GM21390 (cell line): ENCODE measurements at regions not wholly inside any gene's neighbourhood (a gene's known extent, or its start where the extent isn't known, plus 50 kb on each side); places are given as distances from the start of the nearest gene placed in this dataset.
"Not testable (repeated sequence)": the region's sequence is repeated elsewhere in the genome, so short reads cannot be mapped to it uniquely, and the experiment has no call there.

Source experiments
- ATAC-seq: cut with Tn5 transposase; IDR thresholded peaks from one replicate; pipeline ENCODE4 v1.9.1; 2021; ENCODE audit not compliant: unreplicated experiment

GRCh38 chr12:75630091-75630490 is 118.7 kb upstream of the KRR1 start:
- ATAC-seq, result no peak

DNA sequence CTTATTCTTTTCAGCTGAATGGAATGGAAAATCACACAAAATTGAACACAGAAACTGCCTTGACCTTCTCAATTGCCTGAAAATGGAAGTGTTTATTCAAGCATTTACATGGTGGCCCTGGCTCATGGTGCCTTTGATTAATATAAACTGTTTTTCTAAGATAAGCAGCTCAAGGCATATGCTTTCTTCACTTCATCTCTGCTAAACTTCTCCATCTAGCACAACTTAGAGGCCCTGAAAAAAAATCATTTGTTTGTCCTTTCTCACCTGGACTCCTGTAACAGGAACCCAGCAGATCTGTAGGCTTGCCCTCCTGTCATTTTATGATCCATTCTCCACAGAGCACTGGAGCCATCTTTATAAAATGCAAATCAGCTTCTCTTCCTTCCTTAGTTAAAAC is 117.5 kb upstream of the KRR1 start:
- no peak for ATAC-seq

DNA sequence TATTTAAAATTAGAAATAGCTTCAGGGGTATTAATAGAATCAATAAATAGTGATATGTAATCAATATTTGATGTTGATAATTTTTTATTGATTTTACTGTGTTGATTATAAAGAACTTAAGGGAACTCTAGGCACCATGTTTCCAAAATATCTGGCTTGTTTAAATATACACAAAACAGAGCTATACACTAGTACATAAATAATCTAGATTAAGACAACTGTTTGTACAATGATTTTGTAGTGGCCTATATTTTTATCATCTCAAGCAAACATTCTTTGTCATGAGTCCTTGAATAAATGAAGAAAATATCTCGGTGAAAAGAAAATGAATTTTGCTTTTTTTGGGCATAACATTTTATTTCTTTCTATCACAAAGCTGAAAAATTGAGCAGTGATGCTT is 117.1 kb upstream of the KRR1 start:
- ATAC-seq, result no peak

DNA sequence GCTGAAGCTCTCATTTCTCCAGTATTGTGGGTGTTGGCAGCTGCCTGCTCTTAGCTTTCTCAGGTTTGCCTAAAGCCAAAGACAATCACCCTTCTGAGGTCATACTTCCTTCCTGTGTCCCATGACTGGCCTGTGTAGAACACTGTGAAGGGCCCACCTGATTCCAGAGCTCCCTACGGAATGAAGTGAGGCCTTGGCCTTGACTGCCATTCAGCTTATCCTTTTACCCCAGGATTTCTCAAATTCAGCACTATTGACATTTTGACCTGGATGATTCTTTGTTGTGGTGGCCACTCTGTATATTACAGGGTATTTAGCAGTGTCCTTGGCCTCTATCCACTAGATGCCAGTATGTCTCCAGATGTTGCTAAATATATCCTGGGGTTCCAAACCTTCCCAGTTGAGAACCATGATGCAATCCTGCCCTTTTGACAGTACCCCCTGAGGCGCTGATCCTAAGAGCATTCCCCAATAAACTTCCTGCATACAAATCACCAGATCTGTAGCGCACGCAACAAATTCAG is 112.3 kb upstream of the KRR1 start:
- ATAC-seq, result no peak

GRCh38 chr12:75622492-75622891 is 111.1 kb upstream of the KRR1 start:
- no peak for ATAC-seq

GRCh38 chr12:75614396-75614795 is 103.0 kb upstream of the KRR1 start:
- ATAC-seq, result not testable (repeated sequence)

GRCh38 chr12:75613981-75614380 is 102.6 kb upstream of the KRR1 start:
- no peak for ATAC-seq

DNA sequence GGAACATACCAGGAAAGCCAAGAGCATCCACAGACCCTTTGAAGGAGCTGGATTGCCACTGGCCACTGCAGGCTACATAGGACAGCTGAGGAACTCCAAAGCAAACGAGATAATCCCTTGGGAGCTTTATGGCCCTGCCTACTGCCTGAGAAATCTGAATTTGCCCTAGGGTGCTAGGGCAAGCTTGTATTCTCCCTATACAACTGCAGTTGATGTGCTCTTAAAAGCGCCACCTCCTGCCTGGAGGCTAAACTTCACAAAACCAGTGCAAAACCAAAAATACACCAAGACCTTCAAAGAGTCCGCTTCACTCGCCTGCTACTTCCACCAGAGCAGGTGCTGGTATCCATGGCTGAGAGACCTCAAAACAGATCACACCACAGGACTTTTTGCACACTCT is 99.6 kb upstream of the KRR1 start:
- ATAC-seq, result no peak

- no peak for ATAC-seq
These were observed 95.5 kb upstream of the KRR1 start for GRCh38 chr12:75606956-75607355.

DNA sequence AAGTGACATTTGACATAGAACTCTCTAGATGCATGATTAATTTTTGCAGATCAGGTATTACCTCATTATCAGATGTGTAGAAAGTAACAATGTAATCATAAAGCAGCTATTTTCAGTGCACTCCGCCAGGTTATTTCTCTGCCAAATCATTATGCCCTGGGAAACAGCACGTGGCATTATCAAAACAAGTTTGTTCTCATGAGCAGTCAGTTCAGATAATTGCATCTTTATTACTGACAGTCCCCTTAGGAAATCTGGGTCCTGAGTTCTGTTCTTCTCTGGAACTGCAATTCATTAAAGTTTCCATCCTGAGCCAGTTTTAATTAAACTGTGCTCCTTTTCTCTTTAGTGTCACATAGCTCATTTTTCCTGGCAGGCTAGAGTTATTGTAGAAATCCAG is 94.7 kb upstream of the KRR1 start:
- ATAC-seq, result no peak

- ATAC-seq, result no peak
These were observed 92.1 kb upstream of the KRR1 start for GRCh38 chr12:75603475-75603874.

DNA sequence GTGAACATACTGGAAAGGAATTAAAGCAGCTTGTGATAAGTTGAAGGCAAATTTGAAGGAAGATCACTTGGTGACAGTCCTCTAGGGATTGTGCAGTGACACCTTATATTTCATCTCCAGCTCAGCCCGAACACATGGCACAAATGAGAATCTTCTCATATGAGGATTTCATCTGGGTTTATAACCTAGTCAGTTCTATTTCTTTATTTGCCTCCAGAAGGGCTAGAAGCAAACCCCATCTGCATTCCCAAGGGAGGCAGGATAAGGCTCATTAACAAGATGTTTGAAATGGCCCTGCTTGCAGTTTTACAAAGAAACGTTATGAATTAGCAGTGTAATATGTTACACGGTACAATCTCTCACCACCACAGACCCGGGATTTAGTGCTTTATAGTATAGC is 90.7 kb upstream of the KRR1 start:
- ATAC-seq, result no peak

DNA sequence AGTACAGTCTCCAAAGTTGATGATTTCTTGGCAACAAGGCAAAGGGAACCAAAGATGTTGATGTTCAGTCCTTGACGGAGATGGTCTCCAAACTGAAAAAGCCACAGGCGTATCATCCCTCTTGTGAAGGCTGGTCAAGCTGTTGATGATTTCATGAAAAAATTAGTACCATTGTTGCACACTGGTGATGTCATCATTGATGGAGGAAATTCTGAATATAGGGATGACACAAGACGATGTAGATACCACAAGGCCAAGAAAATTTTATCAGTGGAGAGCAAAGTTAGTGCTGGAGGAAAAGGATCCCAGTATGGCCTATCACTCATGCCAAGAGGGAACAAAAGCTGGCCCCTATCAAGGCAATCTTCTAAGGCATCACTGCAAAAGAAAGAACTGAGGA is 88.7 kb upstream of the KRR1 start:
- no peak for ATAC-seq

DNA sequence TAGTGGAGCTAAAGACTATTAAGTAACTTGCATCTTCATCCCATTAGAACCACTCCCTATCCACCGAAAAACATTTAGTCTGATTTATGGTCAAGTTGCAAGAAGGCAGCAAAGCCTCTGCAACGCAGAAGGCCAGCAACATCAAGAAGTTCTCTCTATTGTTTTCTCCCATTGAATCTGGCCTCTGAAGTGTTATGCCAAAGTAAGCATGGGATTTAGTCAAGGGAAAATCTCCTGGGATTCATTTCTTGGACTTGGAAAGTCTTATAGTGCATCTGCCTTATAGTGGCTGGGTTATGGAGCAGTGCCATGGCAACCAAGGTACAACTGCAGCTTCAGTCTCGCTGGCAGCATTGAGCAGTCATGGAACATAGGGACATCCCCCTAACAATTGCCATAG is 87.7 kb upstream of the KRR1 start:
- ATAC-seq, result no peak

DNA sequence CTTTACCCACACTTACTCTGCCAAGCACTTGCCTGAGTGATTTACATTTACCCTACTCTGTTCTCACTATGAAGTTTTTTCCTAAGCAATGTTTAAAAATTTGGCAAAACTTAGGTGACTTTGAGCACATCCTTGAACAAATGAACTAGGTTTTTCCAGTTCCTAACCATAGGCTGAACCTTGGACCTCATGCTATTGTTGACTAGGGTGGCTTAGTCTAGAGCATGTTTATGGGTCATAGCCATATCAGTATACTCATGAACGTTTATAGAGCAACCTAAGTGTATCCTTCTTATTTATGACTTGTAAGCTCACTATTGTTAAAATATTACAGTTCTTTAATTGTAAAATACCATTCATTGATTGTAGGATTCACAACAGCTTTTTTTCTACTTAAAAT is 85.0 kb upstream of the KRR1 start:
- no peak for ATAC-seq

DNA sequence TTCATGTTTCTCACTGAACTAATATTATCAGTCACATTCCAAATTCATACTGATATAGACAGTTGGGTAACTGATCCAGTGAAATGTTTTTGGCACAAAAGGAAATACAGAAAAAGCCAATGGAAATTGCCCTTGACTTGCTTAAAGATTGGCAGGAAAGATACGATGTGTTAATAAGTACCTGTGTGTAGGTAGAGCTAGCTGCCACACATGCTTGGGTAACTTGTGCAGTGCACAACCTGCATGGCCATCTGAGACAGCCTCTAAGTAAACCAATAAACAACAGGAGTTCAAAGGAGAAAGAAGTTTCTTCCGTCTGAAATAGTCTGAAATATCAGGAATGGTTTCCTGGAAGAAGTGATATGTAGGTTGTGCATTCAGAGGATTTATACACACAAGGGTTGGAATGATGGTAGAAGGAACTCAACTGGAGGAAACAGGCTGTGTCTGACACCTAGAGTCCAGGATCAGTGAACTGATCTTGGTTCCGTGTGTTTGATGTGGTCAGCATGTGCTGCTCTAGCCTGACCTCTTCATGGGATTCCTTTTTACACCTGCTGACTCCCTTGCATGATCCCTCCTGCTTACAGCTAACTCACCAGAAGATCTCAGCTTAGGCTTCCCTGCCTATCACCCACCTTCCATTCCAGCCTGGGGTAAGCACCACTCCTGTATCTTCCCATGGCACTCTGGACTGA is 81.4 kb upstream of the KRR1 start:
- ATAC-seq, result no peak

DNA sequence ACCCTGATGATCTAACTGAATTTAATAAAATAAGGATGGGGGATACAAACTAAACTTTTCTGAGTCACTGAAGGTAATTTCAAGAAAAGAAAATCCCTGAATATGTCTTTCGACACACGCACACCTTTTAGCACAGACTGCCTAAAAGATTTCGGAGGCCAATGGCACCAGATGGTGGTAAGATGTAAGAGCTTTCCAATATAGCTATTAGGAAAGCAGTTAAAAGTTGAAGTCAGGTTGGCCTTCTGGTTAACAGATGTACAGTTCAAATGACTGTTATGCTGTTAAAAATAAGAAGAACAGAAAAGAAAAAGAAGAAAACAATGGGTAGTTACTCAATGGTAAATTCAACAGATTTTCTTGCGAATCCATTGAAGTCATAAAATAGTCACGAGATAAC is 80.7 kb upstream of the KRR1 start:
- no peak for ATAC-seq

DNA sequence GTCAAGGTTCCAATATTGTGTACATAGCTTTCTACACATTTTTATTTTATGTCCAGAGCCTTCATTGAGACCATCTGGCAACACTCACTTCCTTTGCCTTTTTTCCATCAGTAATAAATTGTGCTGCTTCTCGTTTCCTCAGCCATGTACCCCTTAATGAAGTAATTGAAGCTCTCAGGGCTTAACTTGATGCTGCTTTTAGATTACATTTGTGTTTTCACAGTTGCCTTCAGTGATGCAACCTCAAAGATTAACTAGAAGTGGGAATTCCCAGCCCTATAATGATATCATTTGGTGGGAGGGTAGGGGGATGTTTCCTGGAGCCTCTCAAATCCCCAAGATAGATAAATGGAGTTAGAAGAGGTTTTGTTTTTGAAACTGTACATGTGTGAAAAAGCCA is 80.2 kb upstream of the KRR1 start:
- no peak for ATAC-seq

DNA sequence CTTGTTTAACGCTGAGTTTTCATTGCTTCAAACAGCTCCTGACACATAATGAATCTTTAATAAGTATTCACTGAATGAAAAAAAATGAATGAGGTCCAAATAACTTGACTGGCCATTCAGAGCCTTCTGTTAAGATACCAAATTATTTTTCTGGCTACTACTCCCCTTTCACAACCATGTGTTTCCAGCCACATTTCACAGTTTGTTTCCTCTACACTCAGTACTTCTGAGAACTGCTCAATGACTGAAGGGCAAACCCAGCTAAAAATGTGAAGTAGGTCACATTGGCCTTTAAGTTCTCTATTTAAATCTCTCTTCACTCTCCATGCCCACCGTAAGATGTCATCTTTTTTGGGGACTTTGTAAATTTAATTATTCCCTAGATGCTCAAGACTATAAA is 78.4 kb upstream of the KRR1 start:
- ATAC-seq, result no peak

DNA sequence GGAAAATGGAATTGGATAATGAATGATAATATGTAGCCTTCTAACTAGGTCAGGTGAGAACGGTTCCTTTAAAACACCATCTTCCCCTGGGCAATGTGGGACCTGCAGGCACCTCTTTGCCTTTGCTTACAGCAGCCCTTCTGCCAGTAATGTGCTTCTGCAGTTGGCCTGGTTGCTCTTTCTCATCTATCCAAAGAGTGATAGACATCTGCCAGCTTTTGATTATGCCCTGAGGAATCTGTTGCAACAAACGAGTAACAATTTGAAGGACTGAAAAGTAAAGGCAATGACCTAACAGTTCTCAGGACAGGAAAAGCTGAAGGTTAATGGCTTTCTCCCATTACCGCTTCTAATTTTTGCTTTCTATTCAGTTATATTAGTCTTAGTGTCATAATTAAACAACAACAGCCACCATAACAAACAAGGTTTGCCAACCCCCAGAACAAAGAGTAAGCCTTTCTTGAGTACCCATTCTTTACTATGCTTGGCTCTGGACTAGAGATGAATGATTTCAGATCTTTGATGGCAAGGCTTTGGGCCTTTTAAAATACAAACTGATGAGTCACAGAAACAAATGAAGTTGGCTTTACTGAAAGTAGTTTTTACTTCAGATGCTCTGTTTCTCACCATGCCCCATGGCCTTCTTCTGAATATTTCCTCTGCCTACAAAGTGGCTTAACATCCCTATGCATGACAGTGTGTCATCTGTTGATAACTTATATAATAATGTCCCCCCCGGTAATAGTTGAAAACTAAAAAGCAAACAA is 76.1 kb upstream of the KRR1 start:
- no peak for ATAC-seq

GRCh38 chr12:75585330-75585729 is 73.9 kb upstream of the KRR1 start:
- no peak for ATAC-seq

- ATAC-seq, result no peak
These were observed 71.9 kb upstream of the KRR1 start for GRCh38 chr12:75583355-75583754.

DNA sequence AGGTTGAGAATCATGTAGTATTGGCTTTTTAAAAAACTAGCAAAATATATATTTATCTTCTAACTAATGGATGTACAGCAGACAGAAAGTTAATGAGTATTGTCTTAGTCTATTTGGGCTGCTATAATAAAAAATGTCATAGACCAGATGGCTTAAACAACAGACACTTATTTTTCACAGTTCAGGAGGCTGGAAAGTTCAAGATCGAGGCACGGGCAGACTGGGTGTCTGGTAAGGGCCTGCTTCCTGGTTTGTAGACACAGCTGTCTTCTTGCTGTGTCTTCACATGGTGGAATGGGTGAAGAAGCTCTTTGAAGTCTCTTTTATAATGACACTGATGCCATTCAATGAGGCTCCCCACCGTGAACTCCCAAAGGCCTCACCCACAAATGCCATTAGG is 70.1 kb upstream of the KRR1 start:
- ATAC-seq, result no peak
